SU-DHL-6 (cell line): ENCODE measurements at regions not wholly inside any gene's neighbourhood (a gene's known extent, or its start where the extent isn't known, plus 50 kb on each side); places are given as distances from the start of the nearest gene placed in this dataset.

Experiments used
- CTCF ChIP-seq: fragments of 200-600 bp; sonication (generic); IDR thresholded peaks from one replicate; pipeline ENCODE4 v1.5.1; 2017; ENCODE audit warnings: antibody characterized with exemption, mild to moderate bottlenecking, low read length, moderate library complexity; ENCODE audit not compliant: insufficient read depth, poor library complexity, severe bottlenecking
- EZH2phosphoT487 ChIP-seq: fragments of 200-600 bp; sonication (generic), shearing (Covaris generic); conservative IDR thresholded peaks from 2 replicates; pipeline ENCODE4 v1.6.1; 2018; ENCODE audit warnings: mild to moderate bottlenecking, antibody characterized with exemption, low read length, moderate library complexity, mixed read lengths

- no peak for TF ChIP-seq CTCF
- no peak for TF ChIP-seq EZH2phosphoT487
These were observed 101.6 kb downstream of the RAP2A start for GRCh38 chr13:97535614-97536013.
